HepG2 (cell line): ENCODE measurements at regions not wholly inside any gene's neighbourhood (a gene's known extent, or its start where the extent isn't known, plus 50 kb on each side); places are given as distances from the start of the nearest gene placed in this dataset.

ENCODE experiments used
- ATAC-seq: fragments of 200-7000 bp; cut with Tn5 transposase; 3 replicates; pipeline ENCODE4 v1.9.1; 2020; ENCODE audit warnings: mild to moderate bottlenecking, moderate library complexity
- BruUV-seq: library from RNA; stranded (reverse); fragments of 400-500 nt; replicated peaks from 2 replicates; lab custom pipeline; 2021; lab: Mats Ljungman, UMichigan
- CTCF ChIA-PET: fragments of 300-600 bp; formaldehyde crosslinking; extraction: SDS; loops from one replicate; lab custom pipeline; 2021; ENCODE audit warnings: low total read pairs, inconsistent platforms, low intra/inter-chr PET ratio; lab: Yijun Ruan, JAX
- POLR2A ChIA-PET: fragments of 350-600 bp; sonication (Branson Sonifier 250); formaldehyde crosslinking; loops from one replicate; lab custom pipeline; 2020; ENCODE audit warnings: antibody characterized with exemption, inconsistent platforms; lab: Yijun Ruan, JAX
- DNase-seq: peaks from one replicate; pipeline ENCODE4 v3.0.0-alpha.2; 2015; ENCODE audit warnings: low spot score
- FAIRE-seq: peaks from 3 replicates; lab custom pipeline; 2011; peaks lifted over from hg19 to GRCh38; lab: Jason Lieb, UNC
- H2AFZ ChIP-seq: one replicate; pipeline ENCODE4 v1.6.1; 2011; ENCODE audit warnings: low read length, inconsistent platforms
- H3K27ac ChIP-seq: fragments of 300-600 bp; 3 replicates; pipeline ENCODE4 v1.8.0; 2011; ENCODE audit warnings: mixed run types, mild to moderate bottlenecking, mixed read lengths, low read length, inconsistent platforms; ENCODE audit not compliant: insufficient read depth; ENCODE audit errors: extremely low read length
- H3K27me3 ChIP-seq, 2 experiments: fragments of 200-600 bp in 1 of 2; 2 replicates in 1 of 2; 3 replicates in 1 of 2; pipeline versions ENCODE4 v1.6.0 to v1.8.0; 2011; ENCODE audit warnings: low read length in 2 of 2, mild to moderate bottlenecking in 2 of 2, moderate library complexity in 2 of 2, inconsistent platforms in 1 of 2; ENCODE audit not compliant: insufficient read depth in 2 of 2, control insufficient read depth in 1 of 2
- H3K36me3 ChIP-seq, 2 experiments: fragments of 200-600 bp in 1 of 2; replicated peaks in 1 of 2; 2 replicates in 1 of 2; 3 replicates in 1 of 2; pipeline versions ENCODE4 v1.5.1 to v1.8.0; 2011; ENCODE audit warnings: low read length in 2 of 2, inconsistent platforms in 1 of 2; ENCODE audit not compliant: insufficient read depth in 2 of 2, control insufficient read depth in 1 of 2
- H3K4me1 ChIP-seq: 2 replicates; pipeline ENCODE4 v1.5.1; 2012; ENCODE audit warnings: low read length, inconsistent platforms; ENCODE audit not compliant: insufficient read depth
- H3K4me2 ChIP-seq: 2 replicates; pipeline ENCODE4 v1.6.0; 2011; ENCODE audit warnings: low read depth, low read length, inconsistent platforms
- H3K4me3 ChIP-seq, 3 experiments: fragments of 200-600 bp in 1 of 3; sonication (generic), shearing (Covaris generic) in 1 of 3; replicated peaks in 1 of 3; 2 replicates each; pipeline ENCODE4 v1.5.1; 2011 to 2016; ENCODE audit warnings: low read length in 3 of 3, inconsistent platforms in 2 of 3, low read depth in 2 of 3, mild to moderate bottlenecking in 2 of 3, control low read depth in 1 of 3, mixed read lengths in 1 of 3; ENCODE audit not compliant: insufficient read depth in 1 of 3
- H3K79me2 ChIP-seq: one replicate; pipeline ENCODE4 v1.6.1; 2011; ENCODE audit warnings: low read length, inconsistent platforms; ENCODE audit not compliant: insufficient read depth
- H3K9ac ChIP-seq: 2 replicates; pipeline ENCODE4 v1.6.0; 2011; ENCODE audit warnings: mild to moderate bottlenecking, low read depth, low read length, inconsistent platforms; ENCODE audit not compliant: insufficient read depth
- H3K9me3 ChIP-seq: 2 replicates; pipeline ENCODE4 v1.5.1; 2012; ENCODE audit warnings: mild to moderate bottlenecking, low read length
- H4K20me1 ChIP-seq: 2 replicates; pipeline ENCODE4 v1.6.0; 2011; ENCODE audit warnings: inconsistent platforms, mild to moderate bottlenecking, low read length, moderate library complexity; ENCODE audit not compliant: insufficient read depth
- CHD4 ChIP-seq: fragments of 200-600 bp; sonication (generic); IDR thresholded peaks from 2 replicates; pipeline ENCODE4 v1.7.0; 2017; ENCODE audit warnings: mild to moderate bottlenecking, low read length, borderline replicate concordance
- MIER3 ChIP-seq: IDR thresholded peaks from 2 replicates; pipeline ENCODE4 v1.6.1; 2016; ENCODE audit warnings: missing compliant biosample characterization, borderline replicate concordance
- SALL2 ChIP-seq: sonication (generic); formaldehyde crosslinking; IDR thresholded peaks from 2 replicates; pipeline ENCODE4 v1.8.1; 2023; ENCODE audit warnings: mild to moderate bottlenecking, missing genetic modification reagents, inconsistent platforms
- SRSF1 ChIP-seq: fragments of 200-400 bp; formaldehyde crosslinking; optimal IDR thresholded peaks from 2 replicates; pipeline ENCODE3; 2017; ENCODE audit warnings: mild to moderate bottlenecking, low read depth, low read length, moderate library complexity
- ZFP36 ChIP-seq: fragments of 150-350 bp; IDR thresholded peaks from 2 replicates; pipeline ENCODE4 v1.6.1; 2018; ENCODE audit warnings: borderline replicate concordance, low read length, low read depth; ENCODE audit not compliant: partially characterized antibody
- WGBS: methylation state at CpG from one replicate; pipeline ENCODE4 v1.1.6; 2017; ENCODE audit warnings: low lambda C conversion rate; 5-methylcytosine and 5-hydroxymethylcytosine counted together
- in situ Hi-C: cut with HindIII; loops from 2 replicates; pipeline ENCODE4 v1.10.0; 2017; ENCODE audit warnings: low pct_unique_long_range_greater_than_20kb; ENCODE audit not compliant: extremely low pct_ligation_motif_present
- intact Hi-C: fragments of 100-400 bp; cut with micrococcal nuclease; formaldehyde crosslinking; loops from one replicate; pipeline ENCODE4 v1.10.0; 2022; ENCODE audit not compliant: unreplicated experiment
- TF ChIP-seq, protein P1 (sequence below): sonication (generic); formaldehyde crosslinking; IDR thresholded peaks from 2 replicates; pipeline ENCODE4 v1.4.0; 2020; ENCODE audit warnings: low read depth, mild to moderate bottlenecking, missing genetic modification reagents

DNA sequence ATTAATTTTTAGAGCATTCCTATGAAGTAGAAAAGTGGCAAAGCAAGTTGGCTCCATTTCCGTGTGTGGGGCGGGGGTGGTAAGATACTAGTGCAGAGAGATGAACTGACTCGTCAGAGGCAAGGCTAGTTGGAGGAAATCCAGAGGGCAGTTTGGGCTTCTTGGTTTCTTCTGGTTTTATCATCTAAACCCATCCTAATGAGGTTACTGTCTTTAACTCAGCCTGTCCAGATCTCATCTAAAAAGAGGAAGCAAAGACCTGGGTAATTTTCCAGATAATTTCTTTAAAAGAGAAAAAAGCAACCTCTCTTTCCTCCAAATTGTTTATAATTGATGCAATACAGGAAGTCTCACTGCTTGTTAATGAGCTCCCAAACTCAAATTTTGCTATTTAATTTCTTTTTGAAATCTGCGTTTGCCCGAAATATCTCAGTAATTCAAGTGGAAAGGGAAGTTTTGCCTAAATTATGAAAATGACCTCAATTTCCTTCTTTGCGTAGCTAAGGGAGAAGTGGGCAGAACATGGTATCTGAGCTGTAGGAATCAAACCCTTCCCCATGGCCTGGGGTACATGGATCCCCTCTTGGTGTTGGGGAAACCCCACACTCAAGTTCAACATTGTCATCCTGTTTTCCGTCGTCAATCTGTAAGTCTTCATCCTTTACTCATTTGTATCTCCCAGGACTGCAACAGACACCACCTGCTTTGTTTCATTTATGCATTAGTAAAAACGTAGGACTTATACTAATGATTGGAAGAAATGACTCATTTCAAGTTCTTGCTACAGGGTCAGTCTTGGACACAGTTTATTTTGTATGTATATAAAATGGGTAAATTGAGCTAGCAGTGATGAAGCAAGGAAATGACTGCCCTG lies 89.1 kb upstream of the KLF7 start (continued):
- no peak for TF ChIP-seq CHD4

DNA sequence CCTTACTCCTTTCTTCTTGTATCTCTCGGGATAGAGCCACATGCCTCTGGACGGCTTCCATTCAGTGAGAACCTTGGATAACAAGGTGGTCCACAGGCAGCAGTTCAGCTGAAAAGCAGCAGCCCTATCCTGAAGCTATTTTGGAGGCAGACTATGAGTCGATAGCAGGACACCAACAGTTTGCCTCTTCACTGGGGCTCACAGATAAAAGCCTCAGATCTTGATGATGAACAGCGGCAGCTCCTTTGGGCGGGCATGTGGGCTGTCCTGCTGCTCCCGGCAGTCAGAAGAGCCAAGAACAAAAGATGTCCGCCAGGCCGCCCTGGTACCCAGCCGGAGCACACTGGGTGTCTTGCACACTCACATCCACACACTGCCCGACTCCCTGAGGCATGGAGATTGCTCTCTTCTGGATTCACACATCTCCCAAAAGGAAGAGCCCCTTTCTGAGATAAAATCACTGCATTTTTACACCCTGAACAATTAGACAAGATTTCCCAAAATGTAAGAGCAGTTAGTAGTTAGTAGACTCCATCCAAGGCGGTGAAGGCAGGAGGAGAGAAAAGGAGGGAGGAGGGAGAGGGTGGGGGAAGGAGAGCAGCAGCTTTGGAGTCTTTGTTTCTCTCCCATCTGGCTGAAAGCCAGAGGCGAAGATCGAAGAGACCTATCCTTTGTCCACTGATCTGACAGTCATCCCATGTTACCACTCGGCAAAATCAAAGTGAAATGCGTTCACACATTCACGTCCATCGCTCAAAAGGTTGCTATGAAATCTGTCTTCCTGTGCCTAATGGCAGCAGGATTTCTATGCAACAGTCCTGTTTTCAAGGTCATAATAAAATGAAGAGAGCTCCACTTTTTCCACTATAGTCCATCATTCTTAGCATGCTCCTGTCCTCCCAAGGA lies 90.1 kb upstream of the KLF7 start:
- H3K4me2 ChIP-seq: no peak overlapping the region
- peaks cover 0 to 22% of the 10 kb centered on the region in 2 experiments; a peak in 3 of 5 replicates for H3K27me3 ChIP-seq
- no peak overlapping the region for H2AFZ ChIP-seq
- no peak for ATAC-seq
- no peaks in the 10 kb centered on the region for H3K9me3 ChIP-seq
- no peak overlapping the region for H3K27ac ChIP-seq
- FAIRE-seq: no peak
- DNase-seq: no peak
- H3K4me1 ChIP-seq: no peaks in the 10 kb centered on the region
- H3K79me2 ChIP-seq: no peaks in the 10 kb centered on the region
- 38% methylated on average over 17 of the region's 17 CpGs for WGBS
- intact Hi-C loops (no loop called here), in situ Hi-C loops (no loop called here)
- H3K36me3 ChIP-seq: no peaks in the 10 kb centered on the region
- ChIA-PET CTCF (no interaction called here), POLR2A (no interaction called here)
- no peak overlapping the region for H3K4me3 ChIP-seq
- TF ChIP-seq SALL2 (CRISPR knock-in tag) (no peak), ZFP36 (no peak), SRSF1 (no peak), MIER3 (CRISPR knock-in tag) (no peak)
- TF ChIP-seq, protein P1, sequence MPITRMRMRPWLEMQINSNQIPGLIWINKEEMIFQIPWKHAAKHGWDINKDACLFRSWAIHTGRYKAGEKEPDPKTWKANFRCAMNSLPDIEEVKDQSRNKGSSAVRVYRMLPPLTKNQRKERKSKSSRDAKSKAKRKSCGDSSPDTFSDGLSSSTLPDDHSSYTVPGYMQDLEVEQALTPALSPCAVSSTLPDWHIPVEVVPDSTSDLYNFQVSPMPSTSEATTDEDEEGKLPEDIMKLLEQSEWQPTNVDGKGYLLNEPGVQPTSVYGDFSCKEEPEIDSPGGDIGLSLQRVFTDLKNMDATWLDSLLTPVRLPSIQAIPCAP (CRISPR knock-in tag): no peak
- no peaks in the 10 kb centered on the region for H4K20me1 ChIP-seq
- BruUV-seq: no TSS peak
- H3K9ac ChIP-seq: no peak overlapping the region
